Body of pancreas (tissue), 4 donors: ENCODE measurements at regions not wholly inside any gene's neighbourhood (a gene's known extent, or its start where the extent isn't known, plus 50 kb on each side); places are given as distances from the start of the nearest gene placed in this dataset.

Source experiments
- POLR2A ChIP-seq, 3 donors: fragments of 450-650 bp; IDR thresholded peaks; one replicate each; pipeline ENCODE4 v1.6.1; 2016; ENCODE audit warnings: antibody characterized with exemption in 3 of 3, mild to moderate bottlenecking in 2 of 3
- TF ChIP-seq, protein P1 (sequence below), 7 experiments: fragments of 450-650 bp in 4 of 7; fragments of 200-600 bp in 3 of 7; sonication (generic) in 3 of 7; IDR thresholded peaks; one replicate each; pipeline ENCODE4 v1.5.1; 2016 to 2019; ENCODE audit warnings: antibody characterized with exemption in 7 of 7

DNA sequence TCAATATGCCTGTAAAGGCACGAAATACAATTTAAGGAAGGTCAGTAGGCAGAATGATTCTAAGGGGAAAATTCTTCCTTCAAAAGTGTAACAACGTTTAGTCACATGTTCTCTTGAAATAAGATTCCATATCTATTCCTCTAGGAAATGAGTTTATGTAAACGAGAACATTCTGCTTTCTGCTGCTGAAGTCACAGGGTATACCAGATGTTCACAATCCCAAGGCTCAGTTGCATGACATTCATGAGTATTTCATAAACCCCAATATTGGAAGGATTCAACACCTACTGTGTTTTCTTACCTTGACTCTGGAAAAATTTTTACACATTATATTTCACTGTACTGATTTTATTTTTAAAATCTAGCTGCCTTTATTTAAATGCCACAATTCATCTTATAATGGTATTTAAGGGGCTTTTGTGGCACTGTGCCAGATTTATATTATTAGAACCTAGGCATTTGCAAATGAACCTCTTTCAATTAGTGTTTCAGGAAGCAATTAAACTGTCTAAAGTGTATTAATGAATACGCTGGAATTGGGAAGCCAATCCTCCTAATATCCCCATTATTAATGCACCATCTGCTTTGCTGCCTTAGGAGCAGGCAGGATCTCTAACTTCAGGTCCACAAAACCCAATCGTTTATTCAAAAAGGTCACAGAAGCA lies 542.6 kb upstream of the KLHL29 start:
- TF ChIP-seq, protein P1, sequence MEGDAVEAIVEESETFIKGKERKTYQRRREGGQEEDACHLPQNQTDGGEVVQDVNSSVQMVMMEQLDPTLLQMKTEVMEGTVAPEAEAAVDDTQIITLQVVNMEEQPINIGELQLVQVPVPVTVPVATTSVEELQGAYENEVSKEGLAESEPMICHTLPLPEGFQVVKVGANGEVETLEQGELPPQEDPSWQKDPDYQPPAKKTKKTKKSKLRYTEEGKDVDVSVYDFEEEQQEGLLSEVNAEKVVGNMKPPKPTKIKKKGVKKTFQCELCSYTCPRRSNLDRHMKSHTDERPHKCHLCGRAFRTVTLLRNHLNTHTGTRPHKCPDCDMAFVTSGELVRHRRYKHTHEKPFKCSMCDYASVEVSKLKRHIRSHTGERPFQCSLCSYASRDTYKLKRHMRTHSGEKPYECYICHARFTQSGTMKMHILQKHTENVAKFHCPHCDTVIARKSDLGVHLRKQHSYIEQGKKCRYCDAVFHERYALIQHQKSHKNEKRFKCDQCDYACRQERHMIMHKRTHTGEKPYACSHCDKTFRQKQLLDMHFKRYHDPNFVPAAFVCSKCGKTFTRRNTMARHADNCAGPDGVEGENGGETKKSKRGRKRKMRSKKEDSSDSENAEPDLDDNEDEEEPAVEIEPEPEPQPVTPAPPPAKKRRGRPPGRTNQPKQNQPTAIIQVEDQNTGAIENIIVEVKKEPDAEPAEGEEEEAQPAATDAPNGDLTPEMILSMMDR (IDR thresholded peaks at IDR 0.05) = no peak
- no peak for TF ChIP-seq POLR2A (IDR thresholded peaks at IDR 0.05)
